ENCODE measurements at regions not wholly inside any gene's neighbourhood (a gene's known extent, or its start where the extent isn't known, plus 50 kb on each side); places are given as distances from the start of the nearest gene placed in this dataset.

- TF ChIP-seq, protein P1, sequence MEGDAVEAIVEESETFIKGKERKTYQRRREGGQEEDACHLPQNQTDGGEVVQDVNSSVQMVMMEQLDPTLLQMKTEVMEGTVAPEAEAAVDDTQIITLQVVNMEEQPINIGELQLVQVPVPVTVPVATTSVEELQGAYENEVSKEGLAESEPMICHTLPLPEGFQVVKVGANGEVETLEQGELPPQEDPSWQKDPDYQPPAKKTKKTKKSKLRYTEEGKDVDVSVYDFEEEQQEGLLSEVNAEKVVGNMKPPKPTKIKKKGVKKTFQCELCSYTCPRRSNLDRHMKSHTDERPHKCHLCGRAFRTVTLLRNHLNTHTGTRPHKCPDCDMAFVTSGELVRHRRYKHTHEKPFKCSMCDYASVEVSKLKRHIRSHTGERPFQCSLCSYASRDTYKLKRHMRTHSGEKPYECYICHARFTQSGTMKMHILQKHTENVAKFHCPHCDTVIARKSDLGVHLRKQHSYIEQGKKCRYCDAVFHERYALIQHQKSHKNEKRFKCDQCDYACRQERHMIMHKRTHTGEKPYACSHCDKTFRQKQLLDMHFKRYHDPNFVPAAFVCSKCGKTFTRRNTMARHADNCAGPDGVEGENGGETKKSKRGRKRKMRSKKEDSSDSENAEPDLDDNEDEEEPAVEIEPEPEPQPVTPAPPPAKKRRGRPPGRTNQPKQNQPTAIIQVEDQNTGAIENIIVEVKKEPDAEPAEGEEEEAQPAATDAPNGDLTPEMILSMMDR (IDR thresholded peaks at IDR 0.05): no peak
- TF ChIP-seq POLR2A (IDR thresholded peaks at IDR 0.05): no peak
Measured at GRCh38 chr11:19398772-19399527, 158.2 kb upstream of the E2F8 start.
